BJ (cell line): ENCODE measurements at regions not wholly inside any gene's neighbourhood (a gene's known extent, or its start where the extent isn't known, plus 50 kb on each side); places are given as distances from the start of the nearest gene placed in this dataset.

ENCODE experiments used
- CTCF ChIA-PET: fragments of 350-600 bp; formaldehyde crosslinking; extraction: SDS; loops from one replicate; lab custom pipeline; 2021; ENCODE audit warnings: antibody characterized with exemption, inconsistent platforms; lab: Yijun Ruan, JAX
- POLR2A ChIA-PET: fragments of 300-600 bp; sonication (Branson Sonifier 250); formaldehyde crosslinking; extraction: SDS; loops from one replicate; lab custom pipeline; 2021; ENCODE audit warnings: antibody characterized with exemption; lab: Charles Lee
- DNase-seq: peaks from one replicate; pipeline ENCODE4 v3.0.0-alpha.2; 2011; ENCODE audit warnings: low read depth
- H3K27me3 ChIP-seq: 2 replicates; pipeline ENCODE4 v1.6.0; 2011; ENCODE audit warnings: low read length; ENCODE audit not compliant: control insufficient read depth, insufficient read depth
- H3K36me3 ChIP-seq: 2 replicates; pipeline ENCODE4 v1.5.1; 2011; ENCODE audit warnings: low read length; ENCODE audit not compliant: control insufficient read depth, insufficient read depth
- H3K4me3 ChIP-seq: 2 replicates; pipeline ENCODE4 v1.5.1; 2011; ENCODE audit warnings: low read depth, mild to moderate bottlenecking, control low read depth, low read length
- CTCF ChIP-seq: IDR thresholded peaks from 2 replicates; pipeline ENCODE4 v1.5.1; 2011; ENCODE audit warnings: low read depth, mild to moderate bottlenecking, control low read depth, inconsistent platforms, low read length, moderate library complexity; ENCODE audit not compliant: insufficient read depth

DNA sequence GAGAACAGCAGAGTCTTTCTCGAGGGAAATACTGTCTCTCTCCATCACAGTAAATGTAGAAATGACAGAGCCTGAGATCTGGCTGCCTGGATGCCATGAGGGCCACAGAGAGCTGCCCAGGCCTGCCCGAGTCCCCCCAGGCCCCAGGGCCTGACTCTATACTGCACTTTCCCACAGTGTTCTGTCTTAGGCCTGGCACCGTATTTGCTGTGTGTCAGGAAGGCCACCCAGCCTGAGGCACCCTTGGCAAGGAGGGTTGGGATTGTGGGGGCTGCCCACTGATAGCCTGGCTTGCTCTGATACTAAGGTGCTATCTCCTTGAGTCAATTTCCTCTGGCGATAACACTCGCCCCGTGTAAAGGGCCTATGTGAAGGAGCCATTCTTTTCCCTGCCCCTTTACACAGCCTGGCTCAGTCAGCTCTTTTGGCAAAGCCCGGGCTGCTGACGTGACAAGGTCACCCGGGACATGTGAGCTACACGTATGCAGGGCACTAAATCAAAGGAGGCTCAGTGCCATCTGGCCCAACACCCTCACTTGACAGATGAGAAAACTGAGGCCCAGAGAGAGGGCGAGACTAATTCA, 630.1 kb upstream of the KLF4 start:
- H3K36me3 ChIP-seq = no peaks in the 10 kb centered on the region
- TF ChIP-seq CTCF = no peak
- DNase-seq = no peak
- no peak overlapping the region for H3K4me3 ChIP-seq
- no peaks in the 10 kb centered on the region for H3K27me3 ChIP-seq
- POLR2A ChIA-PET = interaction anchor here (0.6 kb wide), 1 partner anchor 172 kb away, joined by 3 read pairs; no protein-coding TSS in a partner anchor
- CTCF ChIA-PET = interaction anchor here (0.5 to 0.6 kb wide), 2 partner anchors 293 to 594 kb away, joined by 3 read pairs; no protein-coding TSS in a partner anchor

DNA sequence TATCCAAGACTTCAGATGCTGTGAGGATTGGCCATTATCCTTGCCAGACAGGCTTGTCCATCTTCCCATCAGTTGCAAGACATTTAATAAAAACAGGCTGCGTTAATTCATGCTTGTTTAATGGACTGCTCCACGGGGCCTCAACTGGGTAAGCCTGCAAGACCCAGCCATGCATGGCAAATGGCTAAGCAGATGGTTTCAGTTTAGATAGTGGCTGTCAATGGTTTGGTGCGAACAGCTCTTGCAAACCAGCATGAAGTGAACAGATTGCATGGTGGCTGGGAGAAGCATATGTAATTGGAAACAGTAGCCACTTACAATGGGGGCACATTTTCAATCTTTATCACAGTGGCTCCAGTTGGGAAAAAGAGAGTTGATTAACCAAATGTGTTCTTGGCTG, 628.2 kb upstream of the KLF4 start:
- H3K4me3 ChIP-seq = no peak overlapping the region
- H3K36me3 ChIP-seq = no peaks in the 10 kb centered on the region
- TF ChIP-seq CTCF = no peak
- no peak for DNase-seq
- no peaks in the 10 kb centered on the region for H3K27me3 ChIP-seq
- POLR2A ChIA-PET = no interaction called here
- CTCF ChIA-PET = no interaction called here

GRCh38 chr9:108117306-108117705, 627.7 kb upstream of the KLF4 start:
- DNase-seq = no peak
- ChIA-PET CTCF (no interaction called here), POLR2A (no interaction called here)
- Histone ChIP-seq H3K36me3 (no peaks in the 10 kb centered on the region), H3K27me3 (no peaks in the 10 kb centered on the region), H3K4me3 (no peak overlapping the region)
- TF ChIP-seq CTCF = no peak

- no peak for TF ChIP-seq CTCF
- ChIA-PET CTCF (interaction anchor here (1.9 kb wide), 1 partner anchor 20 kb away, joined by 4 read pairs; no protein-coding TSS in a partner anchor), POLR2A (no interaction called here)
- Histone ChIP-seq H3K4me3 (no peak overlapping the region), H3K36me3 (no peaks in the 10 kb centered on the region), H3K27me3 (no peaks in the 10 kb centered on the region)
- DNase-seq = no peak
Measured at GRCh38 chr9:108113596-108113995, 624.0 kb upstream of the KLF4 start.

- ChIA-PET CTCF (no interaction called here), POLR2A (no interaction called here)
- no peak for TF ChIP-seq CTCF
- H3K27me3 ChIP-seq = no peaks in the 10 kb centered on the region
- H3K4me3 ChIP-seq = no peak overlapping the region
- DNase-seq = no peak
- H3K36me3 ChIP-seq = no peaks in the 10 kb centered on the region
Measured at GRCh38 chr9:108109927-108110690, 620.5 kb upstream of the KLF4 start.
